Ishikawa (cell line): ENCODE measurements at regions not wholly inside any gene's neighbourhood (a gene's known extent, or its start where the extent isn't known, plus 50 kb on each side); places are given as distances from the start of the nearest gene placed in this dataset.

Experiments
- CEBPB ChIP-seq: IDR thresholded peaks from 2 replicates; pipeline ENCODE4 v1.6.1; 2012
- CREB1 ChIP-seq: IDR thresholded peaks from 2 replicates; pipeline ENCODE4 v1.6.1; 2012; ENCODE audit warnings: low read depth
- EGR1 ChIP-seq: IDR thresholded peaks from 2 replicates; pipeline ENCODE4 v1.6.1; 2012
- EP300 ChIP-seq: IDR thresholded peaks from 2 replicates; pipeline ENCODE4 v1.6.1; 2012; ENCODE audit warnings: borderline replicate concordance
- FOXM1 ChIP-seq: IDR thresholded peaks from 2 replicates; pipeline ENCODE4 v1.6.1; 2012; ENCODE audit warnings: low read depth, borderline replicate concordance
- MAX ChIP-seq: IDR thresholded peaks from 2 replicates; pipeline ENCODE4 v1.6.1; 2012
- NFIC ChIP-seq: IDR thresholded peaks from 2 replicates; pipeline ENCODE4 v1.6.1; 2012
- RAD21 ChIP-seq: IDR thresholded peaks from 2 replicates; pipeline ENCODE4 v1.6.1; 2012; ENCODE audit warnings: low read depth
- REST ChIP-seq: IDR thresholded peaks from 2 replicates; pipeline ENCODE4 v1.6.1; 2012; ENCODE audit warnings: low read depth, mild to moderate bottlenecking
- TAF1 ChIP-seq: IDR thresholded peaks from 2 replicates; pipeline ENCODE4 v1.6.1; 2012; ENCODE audit warnings: low read depth, mild to moderate bottlenecking
- TCF12 ChIP-seq: IDR thresholded peaks from 2 replicates; pipeline ENCODE4 v1.6.1; 2012; ENCODE audit warnings: low read depth
- TEAD4 ChIP-seq: IDR thresholded peaks from 2 replicates; pipeline ENCODE4 v1.6.1; 2012
- USF1 ChIP-seq: IDR thresholded peaks from 2 replicates; pipeline ENCODE4 v1.6.1; 2012
- YY1 ChIP-seq: IDR thresholded peaks from 2 replicates; pipeline ENCODE4 v1.6.1; 2012; ENCODE audit warnings: low read depth
- ZBTB7A ChIP-seq: IDR thresholded peaks from 2 replicates; pipeline ENCODE4 v1.6.1; 2012; ENCODE audit warnings: low read depth

- no peak for TF ChIP-seq REST
- no peak for TF ChIP-seq MAX
- no peak for TF ChIP-seq CREB1
- no peak for TF ChIP-seq TEAD4
- no peak for TF ChIP-seq TCF12
- no peak for TF ChIP-seq EP300
- TF ChIP-seq USF1: no peak
Observed at GRCh38 chr18:75156139-75156750, 52.7 kb downstream of the PTGR3 start.

GRCh38 chr18:75154997-75155396 lies 53.9 kb downstream of the PTGR3 start:
- TF ChIP-seq ZBTB7A (no peak), NFIC (no peak), EGR1 (no peak), TEAD4 (no peak), EP300 (no peak), USF1 (no peak), REST (no peak), CEBPB (no peak), TAF1 (no peak), FOXM1 (no peak), RAD21 (no peak)

GRCh38 chr18:75154259-75154658 lies 54.7 kb downstream of the PTGR3 start:
- TF ChIP-seq RAD21 (no peak), ZBTB7A (no peak), NFIC (no peak), TEAD4 (no peak), CREB1 (no peak), MAX (no peak), FOXM1 (no peak), TAF1 (no peak), EGR1 (no peak), REST (no peak), EP300 (no peak), YY1 (no peak)

- no peak for TF ChIP-seq CREB1
- TF ChIP-seq TCF12: no peak
- no peak for TF ChIP-seq CEBPB
- TF ChIP-seq FOXM1: no peak
- TF ChIP-seq TEAD4: no peak
- TF ChIP-seq YY1: no peak
- no peak for TF ChIP-seq NFIC
- no peak for TF ChIP-seq ZBTB7A
Observed at GRCh38 chr18:75143851-75144250, 65.1 kb downstream of the PTGR3 start.

GRCh38 chr18:75142677-75143076 lies 66.3 kb downstream of the PTGR3 start:
- TF ChIP-seq CREB1: no peak
- TF ChIP-seq NFIC: no peak
- no peak for TF ChIP-seq REST
- no peak for TF ChIP-seq MAX
- no peak for TF ChIP-seq YY1
- no peak for TF ChIP-seq CEBPB
- TF ChIP-seq EP300: no peak
- no peak for TF ChIP-seq EGR1
